Transverse colon (tissue), 4 donors: ENCODE measurements at regions not wholly inside any gene's neighbourhood (a gene's known extent, or its start where the extent isn't known, plus 50 kb on each side); places are given as distances from the start of the nearest gene placed in this dataset.
A peak's percentile ranks its signal among the peaks of the same experiment; 100 is the strongest.

Experiments used
- DNase-seq: peaks from one replicate; pipeline ENCODE4 v3.0.0-alpha.2; 2019
- H3K27ac ChIP-seq, 4 donors: fragments of 200-600 bp; sonication (generic); 2 replicates each; pipeline ENCODE4 v1.5.1; 2016 to 2018; ENCODE audit warnings: inconsistent platforms in 4 of 4
- H3K27me3 ChIP-seq: fragments of 200-600 bp; sonication (generic); 2 replicates; pipeline ENCODE4 v1.5.1; 2017; ENCODE audit warnings: inconsistent platforms
- H3K36me3 ChIP-seq, 4 donors: fragments of 200-600 bp; sonication (generic); 2 replicates each; pipeline ENCODE4 v1.5.1; 2017 to 2019; ENCODE audit warnings: inconsistent platforms in 4 of 4
- H3K4me1 ChIP-seq, 4 donors: fragments of 200-600 bp; sonication (generic); 2 replicates each; pipeline ENCODE4 v1.5.1; 2017 to 2020; ENCODE audit warnings: inconsistent platforms in 4 of 4
- H3K4me3 ChIP-seq, 4 donors: fragments of 200-600 bp; sonication (generic); 1 replicate in 1 of 4; 2 replicates in 3 of 4; pipeline versions ENCODE4 v1.5.1 to v1.6.1; 2017 to 2019; ENCODE audit warnings: inconsistent platforms in 4 of 4
- H3K9me3 ChIP-seq, 2 donors: fragments of 200-600 bp; sonication (generic); 2 replicates each; pipeline ENCODE4 v1.5.1; 2017 to 2019; ENCODE audit warnings: inconsistent platforms in 2 of 2
- EP300 ChIP-seq: sonication (generic); formaldehyde crosslinking; IDR thresholded peaks from one replicate; pipeline ENCODE4 v1.6.1; 2017; ENCODE audit warnings: antibody characterized with exemption, low read depth
- POLR2A ChIP-seq: fragments of 450-650 bp; IDR thresholded peaks from one replicate; pipeline ENCODE4 v1.6.1; 2016; ENCODE audit warnings: antibody characterized with exemption, mild to moderate bottlenecking, moderate library complexity
- POLR2AphosphoS5 ChIP-seq, 3 donors: sonication (generic); formaldehyde crosslinking; IDR thresholded peaks; one replicate each; pipeline ENCODE4 v1.6.1; 2016; ENCODE audit warnings: antibody characterized with exemption in 3 of 3
- WGBS, 2 donors: methylation state at CpG; one replicate each; pipeline ENCODE4 v1.1.5; 2018; ENCODE audit warnings: low coverage in 1 of 2; 5-methylcytosine and 5-hydroxymethylcytosine counted together
- in situ Hi-C, 4 donors: fragments of 200-750 bp; cut with MboI; loops; one replicate each; pipeline versions ENCODE4 v1.15.0 to v1.15.1; 2017; ENCODE audit warnings: low sequenced_read_pairs in 3 of 4, low pct_ligation_motif_present in 1 of 4, low pct_unique_long_range_greater_than_20kb in 1 of 4
- intact Hi-C: fragments of 100-400 bp; cut with DNase I; formaldehyde crosslinking; loops from one replicate; pipeline ENCODE4 v1.15.1; 2023; ENCODE audit warnings: low total_unique reads
- TF ChIP-seq, protein P1 (sequence below), 5 experiments: fragments of 200-600 bp in 3 of 5; fragments of 450-650 bp in 2 of 5; sonication (generic) in 3 of 5; IDR thresholded peaks; 1 replicate in 2 of 5; 2 replicates in 3 of 5; pipeline ENCODE4 v1.5.1; 2016 to 2017; ENCODE audit warnings: antibody characterized with exemption in 5 of 5, inconsistent platforms in 3 of 5, mild to moderate bottlenecking in 2 of 5, moderate library complexity in 1 of 5

GRCh38 chr7:79820387-79820786 is 314.2 kb upstream of the GNAI1 start:
- Histone ChIP-seq H3K9me3 (no peaks in the 10 kb centered on the region), H3K36me3 (no peaks in the 10 kb centered on the region), H3K4me1 (peaks cover 0 to 6% (median 2%) of the 10 kb centered on the region in 4 donors), H3K27ac (no peak overlapping the region), H3K27me3 (no peaks in the 10 kb centered on the region), H3K4me3 (no peak overlapping the region)
- intact Hi-C loops = no loop called here
- DNase-seq = peak; percentile 26
- 11 to 31% methylated on average over 3 to 6 of the region's 6 CpGs for WGBS, 2 donors
- TF ChIP-seq EP300 (no peak), POLR2AphosphoS5 (IDR thresholded peaks at IDR 0.05) (no peak), POLR2A (no peak)
- TF ChIP-seq, protein P1, sequence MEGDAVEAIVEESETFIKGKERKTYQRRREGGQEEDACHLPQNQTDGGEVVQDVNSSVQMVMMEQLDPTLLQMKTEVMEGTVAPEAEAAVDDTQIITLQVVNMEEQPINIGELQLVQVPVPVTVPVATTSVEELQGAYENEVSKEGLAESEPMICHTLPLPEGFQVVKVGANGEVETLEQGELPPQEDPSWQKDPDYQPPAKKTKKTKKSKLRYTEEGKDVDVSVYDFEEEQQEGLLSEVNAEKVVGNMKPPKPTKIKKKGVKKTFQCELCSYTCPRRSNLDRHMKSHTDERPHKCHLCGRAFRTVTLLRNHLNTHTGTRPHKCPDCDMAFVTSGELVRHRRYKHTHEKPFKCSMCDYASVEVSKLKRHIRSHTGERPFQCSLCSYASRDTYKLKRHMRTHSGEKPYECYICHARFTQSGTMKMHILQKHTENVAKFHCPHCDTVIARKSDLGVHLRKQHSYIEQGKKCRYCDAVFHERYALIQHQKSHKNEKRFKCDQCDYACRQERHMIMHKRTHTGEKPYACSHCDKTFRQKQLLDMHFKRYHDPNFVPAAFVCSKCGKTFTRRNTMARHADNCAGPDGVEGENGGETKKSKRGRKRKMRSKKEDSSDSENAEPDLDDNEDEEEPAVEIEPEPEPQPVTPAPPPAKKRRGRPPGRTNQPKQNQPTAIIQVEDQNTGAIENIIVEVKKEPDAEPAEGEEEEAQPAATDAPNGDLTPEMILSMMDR (IDR thresholded peaks at IDR 0.05) = no peak
- in situ Hi-C loops = no loop called here

DNA sequence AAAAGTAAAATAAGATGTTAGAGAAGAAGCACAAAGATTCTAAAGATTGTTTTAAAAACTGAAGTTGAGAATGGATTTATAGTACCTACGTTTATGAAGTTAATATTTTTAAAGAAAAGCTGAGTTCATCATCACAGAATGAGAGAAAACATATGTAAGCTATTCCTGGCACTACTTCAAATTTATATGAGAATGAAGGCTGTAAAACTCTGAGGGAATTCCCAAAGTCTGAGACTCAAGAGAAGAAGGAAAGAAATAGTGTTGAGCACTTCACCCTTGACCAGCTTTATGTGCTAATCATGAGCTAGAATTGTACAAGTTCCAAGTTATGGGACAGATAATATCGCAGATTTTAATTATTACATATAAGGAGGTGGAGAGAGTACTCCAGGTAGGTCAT is 323.7 kb upstream of the GNAI1 start:
- no peak for DNase-seq
- Histone ChIP-seq H3K27ac (no peak overlapping the region), H3K4me3 (no peak overlapping the region), H3K4me1 (peaks cover 0 to 12% (median 3%) of the 10 kb centered on the region in 4 donors), H3K9me3 (no peaks in the 10 kb centered on the region), H3K27me3 (no peaks in the 10 kb centered on the region), H3K36me3 (no peaks in the 10 kb centered on the region)
- intact Hi-C loops (no loop called here), in situ Hi-C loops (no loop called here)
- WGBS, 2 donors = 33 to 34% methylated on average over 2 of the region's 2 CpGs
- no peak for TF ChIP-seq EP300
- TF ChIP-seq, protein P1 (IDR thresholded peaks at IDR 0.05) = no peak
- TF ChIP-seq POLR2A = no peak
- TF ChIP-seq POLR2AphosphoS5 (IDR thresholded peaks at IDR 0.05) = no peak

DNA sequence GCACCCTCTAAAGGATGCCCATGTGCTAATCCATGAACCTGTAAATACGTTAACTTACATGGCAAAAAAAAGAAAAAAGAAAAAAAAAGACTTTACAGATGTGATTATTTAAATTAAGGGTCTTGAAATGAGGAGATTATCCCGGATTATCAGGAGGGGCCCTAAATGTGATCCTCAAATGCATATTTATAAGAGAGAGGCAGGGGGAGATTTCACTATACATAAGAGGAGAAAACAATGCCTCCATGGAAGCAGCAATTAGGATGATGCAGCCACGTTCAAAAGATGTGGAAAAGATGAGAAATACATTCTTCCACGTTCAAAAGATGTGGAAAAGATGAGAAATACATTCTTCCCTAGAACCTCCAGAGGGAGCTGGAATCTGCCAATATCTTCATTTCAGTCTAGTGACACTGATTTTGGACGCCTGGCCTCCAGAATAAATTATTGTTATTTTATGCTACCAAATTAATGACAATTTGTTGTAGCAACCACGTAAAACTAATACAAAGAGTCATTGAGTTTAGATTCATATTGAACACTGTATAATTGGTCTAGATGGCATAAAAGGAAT is 328.4 kb upstream of the GNAI1 start:
- Histone ChIP-seq H3K4me1 (peaks cover 0 to 8% (median 1%) of the 10 kb centered on the region in 4 donors), H3K27ac (no peak overlapping the region), H3K27me3 (no peaks in the 10 kb centered on the region), H3K9me3 (no peaks in the 10 kb centered on the region), H3K4me3 (no peak overlapping the region), H3K36me3 (no peaks in the 10 kb centered on the region)
- intact Hi-C loops (no loop called here), in situ Hi-C loops (no loop called here)
- 38 to 46% methylated on average over 4 to 6 of the region's 6 CpGs for WGBS, 2 donors
- DNase-seq = no peak
- TF ChIP-seq EP300 (no peak), POLR2AphosphoS5 (IDR thresholded peaks at IDR 0.05) (no peak), POLR2A (no peak)
- TF ChIP-seq, protein P1 (IDR thresholded peaks at IDR 0.05) = no peak

DNA sequence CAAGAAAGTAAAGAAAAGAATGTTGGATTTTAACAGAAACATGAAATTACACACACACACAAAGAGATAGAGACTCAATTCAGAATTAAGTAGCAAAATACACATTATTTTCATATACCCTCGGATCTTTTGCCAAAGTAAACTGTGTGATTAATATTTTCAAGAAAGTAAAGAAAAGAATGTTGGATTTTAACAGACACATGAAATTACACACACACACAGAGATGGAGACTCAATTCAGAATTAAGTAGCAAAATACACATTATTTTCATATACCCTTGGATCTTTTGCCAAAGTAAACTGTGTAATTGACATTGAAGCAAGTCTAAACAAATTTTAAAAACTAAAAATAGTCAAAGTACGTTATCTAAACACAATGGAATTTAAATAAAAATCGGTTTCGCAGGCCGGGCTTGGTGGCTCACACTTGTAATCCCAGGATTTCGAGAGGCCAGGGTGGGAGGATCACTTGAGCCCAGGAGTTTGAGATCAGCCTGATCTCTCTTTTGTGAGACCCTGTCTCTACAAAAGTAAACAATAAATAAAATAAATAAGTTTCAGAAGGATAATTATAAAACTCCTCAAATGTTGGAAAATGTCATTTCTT is 337.3 kb upstream of the MAGI2 start:
- intact Hi-C loops (no loop called here), in situ Hi-C loops (no loop called here)
- TF ChIP-seq POLR2A (no peak), EP300 (no peak), POLR2AphosphoS5 (IDR thresholded peaks at IDR 0.05) (no peak)
- TF ChIP-seq, protein P1 (IDR thresholded peaks at IDR 0.05) = no peak

More for the DNA sequence above, 337.3 kb upstream of the MAGI2 start:
- Histone ChIP-seq H3K36me3 (no peaks in the 10 kb centered on the region), H3K4me3 (no peak overlapping the region), H3K9me3 (no peaks in the 10 kb centered on the region), H3K27ac (no peak overlapping the region), H3K27me3 (no peaks in the 10 kb centered on the region), H3K4me1 (no peaks in the 10 kb centered on the region)
- WGBS, 2 donors = 66 to 68% methylated on average over 6 of the region's 6 CpGs
- DNase-seq = no peak
